EH (cell line): ENCODE measurements at regions not wholly inside any gene's neighbourhood (a gene's known extent, or its start where the extent isn't known, plus 50 kb on each side); places are given as distances from the start of the nearest gene placed in this dataset.
A peak's percentile ranks its signal among the peaks of the same experiment; 100 is the strongest.

ENCODE experiments used
- DNase-seq: peaks from one replicate; pipeline ENCODE4 v3.0.0-alpha.2; 2015; ENCODE audit warnings: low read depth

- DNase-seq = no peak
These were observed 284.9 kb downstream of the IL15 start for GRCh38 chr4:141921293-141921692.

GRCh38 chr4:141922236-141922635 lies 285.9 kb downstream of the IL15 start:
- DNase-seq = no peak

- no peak for DNase-seq
These were observed 290.0 kb downstream of the IL15 start for GRCh38 chr4:141926406-141926805.

- DNase-seq = no peak
These were observed 296.1 kb downstream of the IL15 start for GRCh38 chr4:141932490-141932889.

- DNase-seq = no peak
These were observed 297.6 kb downstream of the IL15 start for GRCh38 chr4:141933978-141934377.

DNA sequence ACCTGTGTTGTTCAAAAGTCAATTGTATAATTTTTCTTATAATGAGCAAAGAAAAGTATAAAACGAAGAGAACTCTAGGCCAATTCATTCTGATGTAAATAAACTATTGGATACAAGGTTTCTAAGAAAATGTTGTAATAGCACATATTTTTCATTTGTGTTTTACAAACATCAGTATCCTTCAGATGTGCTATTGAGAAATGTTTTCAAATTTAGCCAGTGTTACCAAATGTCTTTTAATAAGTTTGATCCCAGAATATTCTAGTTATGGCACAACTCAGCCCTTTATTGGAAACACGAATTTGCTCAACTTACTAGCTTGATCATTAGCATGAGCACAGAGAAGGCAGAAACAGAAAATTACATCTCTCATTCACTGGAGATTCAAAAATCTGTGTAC lies 319.3 kb downstream of the IL15 start:
- no peak for DNase-seq

- peak; percentile 62 for DNase-seq
These were observed 321.0 kb downstream of the IL15 start for GRCh38 chr4:141957416-141957815.

GRCh38 chr4:141962486-141962885 lies 326.1 kb downstream of the IL15 start:
- DNase-seq = no peak

DNA sequence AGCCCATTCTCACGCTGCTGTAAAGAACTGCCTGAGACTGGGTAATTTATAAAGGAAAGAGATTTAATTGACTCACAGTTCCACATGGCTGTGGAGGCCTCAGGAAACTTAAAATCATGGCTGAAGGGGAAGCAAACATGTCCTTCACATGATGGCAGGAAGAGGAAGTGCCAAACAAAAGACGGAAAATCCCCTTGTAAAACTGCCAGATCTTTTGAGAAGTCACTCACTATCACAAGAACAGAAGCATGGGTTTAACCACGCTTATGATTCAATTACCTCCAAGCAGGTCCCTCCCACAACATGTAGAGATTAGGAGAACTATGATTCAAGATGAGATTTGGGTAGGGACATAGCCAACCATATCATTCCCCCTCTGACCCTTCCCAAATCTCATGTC lies 335.5 kb downstream of the IL15 start:
- DNase-seq = no peak

- DNase-seq = no peak
These were observed 336.6 kb downstream of the IL15 start for GRCh38 chr4:141972950-141973349.
